AG04450 (cell line): ENCODE measurements at regions not wholly inside any gene's neighbourhood (a gene's known extent, or its start where the extent isn't known, plus 50 kb on each side); places are given as distances from the start of the nearest gene placed in this dataset.
"Not testable (repeated sequence)": the region's sequence is repeated elsewhere in the genome, so short reads cannot be mapped to it uniquely, and the experiment has no call there.

Experiments used
- CTCF ChIA-PET: fragments of 300-600, 350-600 bp; formaldehyde crosslinking; extraction: SDS; loops from one replicate; lab custom pipeline; 2022; ENCODE audit warnings: antibody characterized with exemption, inconsistent platforms; lab: Charles Lee
- POLR2A ChIA-PET: fragments of 350-600 bp; formaldehyde crosslinking; extraction: SDS; loops from one replicate; lab custom pipeline; 2021; ENCODE audit warnings: antibody characterized with exemption, inconsistent platforms; lab: Yijun Ruan, JAX
- DNase-seq: peaks from one replicate; pipeline ENCODE4 v3.0.0-alpha.2; 2011; ENCODE audit warnings: low read depth, low spot score
- H3K27ac ChIP-seq: one replicate; pipeline ENCODE4 v1.5.1; 2012; ENCODE audit warnings: low read depth, low read length, control low read depth
- H3K27me3 ChIP-seq: one replicate; pipeline ENCODE4 v1.6.0; 2012; ENCODE audit warnings: low read length; ENCODE audit not compliant: control insufficient read depth, insufficient read depth
- H3K4me3 ChIP-seq: 2 replicates; pipeline ENCODE4 v1.5.1; 2011; ENCODE audit warnings: mild to moderate bottlenecking, low read depth, low read length, control low read depth
- H3K9me3 ChIP-seq: 2 replicates; pipeline ENCODE4 v1.5.1; 2012; ENCODE audit warnings: low read length; ENCODE audit not compliant: control insufficient read depth, insufficient read depth
- TF ChIP-seq, protein P1 (sequence below): IDR thresholded peaks from 2 replicates; pipeline ENCODE4 v1.5.1; 2011; ENCODE audit warnings: low read depth, low read length, control low read depth, inconsistent platforms

DNA sequence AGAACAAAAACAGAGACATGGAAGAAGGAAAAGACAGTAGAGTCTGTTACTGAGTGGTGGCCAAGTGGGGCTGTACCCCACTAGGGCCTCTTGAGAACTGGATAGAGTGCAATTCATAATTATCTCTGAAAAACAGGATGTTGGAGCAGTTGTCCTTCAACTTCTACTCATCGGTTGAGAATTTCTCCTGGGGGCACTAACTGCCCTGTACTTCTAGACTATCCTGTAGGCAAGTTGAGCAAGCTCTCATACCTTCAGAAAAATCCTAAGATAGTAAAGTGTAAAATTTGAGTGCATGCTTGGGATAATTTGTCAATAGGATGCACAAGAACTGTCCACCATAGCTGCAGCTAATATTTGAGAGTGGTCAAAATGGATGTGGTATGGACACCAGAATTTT lies 179.7 kb upstream of the CNKSR2 start:
- no peak overlapping the region for H3K4me3 ChIP-seq
- ChIA-PET POLR2A (no interaction called here), CTCF (no interaction called here)
- no peaks in the 10 kb centered on the region for H3K27me3 ChIP-seq
- H3K9me3 ChIP-seq: no peaks in the 10 kb centered on the region
- DNase-seq: no peak
- TF ChIP-seq, protein P1, sequence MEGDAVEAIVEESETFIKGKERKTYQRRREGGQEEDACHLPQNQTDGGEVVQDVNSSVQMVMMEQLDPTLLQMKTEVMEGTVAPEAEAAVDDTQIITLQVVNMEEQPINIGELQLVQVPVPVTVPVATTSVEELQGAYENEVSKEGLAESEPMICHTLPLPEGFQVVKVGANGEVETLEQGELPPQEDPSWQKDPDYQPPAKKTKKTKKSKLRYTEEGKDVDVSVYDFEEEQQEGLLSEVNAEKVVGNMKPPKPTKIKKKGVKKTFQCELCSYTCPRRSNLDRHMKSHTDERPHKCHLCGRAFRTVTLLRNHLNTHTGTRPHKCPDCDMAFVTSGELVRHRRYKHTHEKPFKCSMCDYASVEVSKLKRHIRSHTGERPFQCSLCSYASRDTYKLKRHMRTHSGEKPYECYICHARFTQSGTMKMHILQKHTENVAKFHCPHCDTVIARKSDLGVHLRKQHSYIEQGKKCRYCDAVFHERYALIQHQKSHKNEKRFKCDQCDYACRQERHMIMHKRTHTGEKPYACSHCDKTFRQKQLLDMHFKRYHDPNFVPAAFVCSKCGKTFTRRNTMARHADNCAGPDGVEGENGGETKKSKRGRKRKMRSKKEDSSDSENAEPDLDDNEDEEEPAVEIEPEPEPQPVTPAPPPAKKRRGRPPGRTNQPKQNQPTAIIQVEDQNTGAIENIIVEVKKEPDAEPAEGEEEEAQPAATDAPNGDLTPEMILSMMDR: no peak
- no peak overlapping the region for H3K27ac ChIP-seq

DNA sequence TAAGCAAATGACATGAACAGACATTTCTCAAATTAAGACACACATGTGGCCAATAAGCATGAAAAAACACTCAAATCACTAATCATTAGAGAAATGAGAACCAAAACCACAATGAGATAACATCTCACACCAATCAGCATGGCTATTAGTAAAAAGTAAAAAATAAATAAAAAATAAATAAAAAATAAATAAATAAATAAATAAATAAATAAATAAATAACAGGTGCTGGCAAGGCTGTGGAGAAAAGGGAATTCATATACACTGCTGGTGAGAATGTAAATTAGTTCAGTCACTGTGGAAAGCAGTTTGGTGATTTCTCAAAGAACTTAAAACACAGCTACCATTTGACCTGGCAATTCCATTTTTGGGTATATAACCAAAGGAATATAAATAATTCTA lies 167.1 kb upstream of the CNKSR2 start:
- POLR2A ChIA-PET: no interaction called here
- DNase-seq: no peak
- Histone ChIP-seq H3K4me3 (no peak overlapping the region), H3K27ac (no peak overlapping the region), H3K9me3 (no peaks in the 10 kb centered on the region), H3K27me3 (no peaks in the 10 kb centered on the region)
- TF ChIP-seq, protein P1: no peak
- CTCF ChIA-PET: no interaction called here

DNA sequence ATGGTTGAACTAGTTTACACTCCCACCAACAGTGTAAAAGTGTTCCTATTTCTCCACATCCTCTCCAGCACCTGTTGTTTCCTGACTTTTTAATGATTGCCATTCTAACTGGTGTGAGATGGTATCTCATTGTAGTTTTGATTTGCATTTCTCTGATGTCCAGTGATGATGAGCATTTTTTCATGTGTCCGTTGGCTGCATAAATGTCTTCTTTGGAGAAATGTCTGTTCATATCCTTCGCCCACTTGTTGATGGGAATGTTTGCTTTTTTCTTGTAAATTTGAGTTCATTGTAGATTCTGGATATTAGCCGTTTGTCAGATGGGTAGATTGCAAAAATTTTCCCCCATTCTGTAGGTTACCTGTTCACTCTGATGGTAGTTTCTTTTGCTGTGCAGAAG lies 155.0 kb upstream of the CNKSR2 start:
- CTCF ChIA-PET, POLR2A ChIA-PET: not testable (repeated sequence)

DNA sequence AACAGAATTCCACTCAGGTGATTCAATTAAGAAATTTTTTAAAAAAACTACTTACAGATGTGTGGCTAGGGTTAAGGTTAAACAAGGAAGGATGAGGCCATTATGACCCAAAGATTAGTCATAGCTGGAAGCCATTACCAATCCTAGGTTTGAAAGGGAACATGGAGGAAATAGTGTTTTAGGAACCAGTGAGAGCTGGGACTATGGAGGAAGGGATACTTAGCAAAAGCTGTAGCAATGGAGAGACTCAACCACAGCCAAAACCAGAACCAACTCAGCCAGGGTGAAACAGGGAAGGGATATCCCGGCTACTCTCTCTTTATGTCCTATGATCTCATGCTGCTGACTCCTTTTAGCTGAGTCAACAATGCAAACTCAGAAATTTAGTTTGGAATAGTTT lies 148.6 kb upstream of the CNKSR2 start:
- no peak for DNase-seq
- Histone ChIP-seq H3K4me3 (no peak overlapping the region), H3K27me3 (no peaks in the 10 kb centered on the region), H3K27ac (no peak overlapping the region), H3K9me3 (no peaks in the 10 kb centered on the region)
- TF ChIP-seq, protein P1: no peak
- CTCF ChIA-PET: no interaction called here
- POLR2A ChIA-PET: no interaction called here

More for the DNA sequence above, 155.0 kb upstream of the CNKSR2 start:
- H3K4me3 ChIP-seq, H3K9me3 ChIP-seq, DNase-seq, H3K27ac ChIP-seq, H3K27me3 ChIP-seq: not testable (repeated sequence)

DNA sequence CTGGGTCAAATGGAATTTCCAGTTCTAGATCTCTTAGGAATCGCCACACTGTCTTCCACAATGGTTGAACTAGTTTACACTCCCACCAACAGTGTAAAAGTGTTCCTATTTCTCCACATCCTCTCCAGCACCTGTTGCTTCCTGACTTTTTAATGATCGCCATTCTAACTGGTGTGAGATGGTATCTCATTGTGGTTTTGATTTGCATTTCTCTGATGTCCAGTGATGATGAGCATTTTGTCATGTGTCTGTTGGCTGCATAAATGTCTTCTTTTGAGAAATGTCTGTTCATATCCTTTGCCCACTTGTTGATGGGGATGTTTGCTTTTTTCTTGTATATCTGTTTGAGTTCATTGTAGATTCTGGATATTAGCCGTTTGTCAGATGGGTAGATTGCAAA lies 145.2 kb upstream of the CNKSR2 start:
- H3K27me3 ChIP-seq, CTCF ChIA-PET, DNase-seq, H3K27ac ChIP-seq, H3K9me3 ChIP-seq, H3K4me3 ChIP-seq, POLR2A ChIA-PET: not testable (repeated sequence)

DNA sequence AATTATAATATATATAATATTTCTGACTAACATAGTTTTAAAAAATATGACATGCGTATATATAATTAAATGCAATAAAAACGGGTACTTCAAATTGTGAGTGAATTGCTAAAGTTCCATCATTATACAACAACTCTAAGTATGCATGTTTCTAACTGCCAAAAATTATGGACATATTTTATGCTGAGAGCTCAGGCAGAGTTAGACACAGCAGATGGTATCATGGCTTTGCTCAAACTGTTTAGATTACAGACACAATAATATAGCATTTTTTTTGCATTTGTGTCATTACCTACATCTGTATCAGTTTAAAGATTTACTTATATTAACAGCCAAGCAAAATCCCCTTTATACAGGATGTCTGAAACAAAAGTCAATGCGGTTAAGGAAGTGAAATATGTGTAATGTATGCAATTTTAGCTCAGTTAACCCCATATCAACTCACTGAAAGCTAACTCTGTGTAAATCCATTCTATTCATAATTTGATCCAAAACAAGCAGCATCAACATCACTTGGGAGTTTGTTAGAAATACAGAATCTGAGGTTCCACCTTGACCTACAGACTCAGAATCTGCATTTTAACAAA lies 119.1 kb upstream of the CNKSR2 start:
- no peak overlapping the region for H3K27ac ChIP-seq
- ChIA-PET CTCF (no interaction called here), POLR2A (no interaction called here)

More for the DNA sequence above, 119.1 kb upstream of the CNKSR2 start:
- H3K9me3 ChIP-seq: no peaks in the 10 kb centered on the region
- no peak overlapping the region for H3K4me3 ChIP-seq
- H3K27me3 ChIP-seq: no peaks in the 10 kb centered on the region
- TF ChIP-seq, protein P1: no peak
- no peak for DNase-seq
